Neutrophil (primary cell): ENCODE measurements at regions not wholly inside any gene's neighbourhood (a gene's known extent, or its start where the extent isn't known, plus 50 kb on each side); places are given as distances from the start of the nearest gene placed in this dataset.
"Not testable (repeated sequence)": the region's sequence is repeated elsewhere in the genome, so short reads cannot be mapped to it uniquely, and the experiment has no call there.

ENCODE experiments used
- H3K27ac ChIP-seq: fragments of 200-600 bp; sonication (generic); 2 replicates; pipeline ENCODE4 v1.5.1; 2016; ENCODE audit warnings: mild to moderate bottlenecking, moderate library complexity
- H3K27me3 ChIP-seq: fragments of 200-600 bp; sonication (generic); 2 replicates; pipeline ENCODE4 v1.6.0; 2016; ENCODE audit warnings: mild to moderate bottlenecking
- H3K36me3 ChIP-seq: fragments of 200-600 bp; sonication (generic); 2 replicates; pipeline ENCODE4 v1.5.1; 2017
- H3K4me1 ChIP-seq, 2 experiments: fragments of 200-600 bp in 1 of 2; sonication (generic) in 1 of 2; 1 replicate in 1 of 2; 2 replicates in 1 of 2; pipeline versions ENCODE4 v1.5.1 to v1.6.1; 2013 to 2016; ENCODE audit warnings: low read depth in 1 of 2, low read length in 1 of 2, mild to moderate bottlenecking in 1 of 2, moderate library complexity in 1 of 2; ENCODE audit not compliant: control insufficient read depth in 1 of 2, insufficient read depth in 1 of 2
- H3K4me3 ChIP-seq, 2 experiments: fragments of 200-600 bp in 1 of 2; sonication (generic) in 1 of 2; 1 replicate in 1 of 2; 2 replicates in 1 of 2; pipeline ENCODE4 v1.5.1; 2013 to 2016; ENCODE audit warnings: low read depth in 1 of 2, low read length in 1 of 2, mild to moderate bottlenecking in 1 of 2, moderate library complexity in 1 of 2
- H3K9me3 ChIP-seq: fragments of 200-600 bp; sonication (generic); 2 replicates; pipeline ENCODE4 v1.5.1; 2016
- TF ChIP-seq, protein P1 (sequence below): fragments of 200-600 bp; sonication (generic); IDR thresholded peaks from 2 replicates; pipeline ENCODE4 v1.5.1; 2016; ENCODE audit warnings: antibody characterized with exemption

DNA sequence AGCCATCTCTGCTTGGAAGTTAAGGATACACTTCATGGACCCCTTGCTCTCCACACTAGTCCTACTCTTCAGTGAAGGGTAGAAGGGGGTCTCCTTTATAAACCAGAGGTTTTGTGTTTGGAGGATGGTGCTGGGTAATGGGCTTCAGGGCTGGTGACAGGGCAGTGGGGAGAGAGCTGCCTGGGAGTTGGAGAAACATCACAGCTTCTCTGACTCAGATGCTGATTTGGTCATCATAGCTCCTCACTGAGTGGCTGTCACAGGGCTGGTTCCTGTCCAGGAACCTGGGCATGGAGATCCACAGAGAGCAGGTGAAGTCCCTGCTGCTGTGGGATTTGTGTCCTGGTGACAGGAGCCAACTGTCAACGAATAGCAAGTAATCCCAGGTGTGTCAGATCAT lies 333.9 kb upstream of the ATP10A start:
- TF ChIP-seq, protein P1, sequence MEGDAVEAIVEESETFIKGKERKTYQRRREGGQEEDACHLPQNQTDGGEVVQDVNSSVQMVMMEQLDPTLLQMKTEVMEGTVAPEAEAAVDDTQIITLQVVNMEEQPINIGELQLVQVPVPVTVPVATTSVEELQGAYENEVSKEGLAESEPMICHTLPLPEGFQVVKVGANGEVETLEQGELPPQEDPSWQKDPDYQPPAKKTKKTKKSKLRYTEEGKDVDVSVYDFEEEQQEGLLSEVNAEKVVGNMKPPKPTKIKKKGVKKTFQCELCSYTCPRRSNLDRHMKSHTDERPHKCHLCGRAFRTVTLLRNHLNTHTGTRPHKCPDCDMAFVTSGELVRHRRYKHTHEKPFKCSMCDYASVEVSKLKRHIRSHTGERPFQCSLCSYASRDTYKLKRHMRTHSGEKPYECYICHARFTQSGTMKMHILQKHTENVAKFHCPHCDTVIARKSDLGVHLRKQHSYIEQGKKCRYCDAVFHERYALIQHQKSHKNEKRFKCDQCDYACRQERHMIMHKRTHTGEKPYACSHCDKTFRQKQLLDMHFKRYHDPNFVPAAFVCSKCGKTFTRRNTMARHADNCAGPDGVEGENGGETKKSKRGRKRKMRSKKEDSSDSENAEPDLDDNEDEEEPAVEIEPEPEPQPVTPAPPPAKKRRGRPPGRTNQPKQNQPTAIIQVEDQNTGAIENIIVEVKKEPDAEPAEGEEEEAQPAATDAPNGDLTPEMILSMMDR: no peak
- H3K27ac ChIP-seq: no peak overlapping the region

DNA sequence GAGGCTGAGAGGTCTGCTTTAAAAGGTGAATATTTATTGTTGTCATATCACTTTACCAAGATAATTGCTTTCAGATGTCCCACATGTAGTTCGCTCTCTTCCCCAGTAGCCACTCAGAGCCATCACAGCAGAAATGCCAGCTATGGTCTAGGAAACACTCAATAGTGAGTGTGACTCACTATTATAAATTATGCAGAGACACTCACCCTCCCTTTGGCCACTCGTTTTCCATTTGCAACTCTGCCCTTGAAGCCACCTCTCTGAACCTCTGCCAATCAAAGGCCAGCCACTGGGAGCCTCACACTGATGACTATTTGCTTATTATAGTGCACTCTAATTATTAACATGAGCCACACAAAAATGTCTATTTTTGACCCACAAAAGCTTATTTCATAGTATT lies 328.1 kb upstream of the ATP10A start:
- H3K4me1 ChIP-seq: no peaks in the 10 kb centered on the region
- no peaks in the 10 kb centered on the region for H3K36me3 ChIP-seq
- no peaks in the 10 kb centered on the region for H3K27me3 ChIP-seq
- no peaks in the 10 kb centered on the region for H3K9me3 ChIP-seq
- no peak overlapping the region for H3K4me3 ChIP-seq
- H3K27ac ChIP-seq: no peak overlapping the region
- TF ChIP-seq, protein P1: no peak

More for the DNA sequence above, 333.9 kb upstream of the ATP10A start:
- H3K4me3 ChIP-seq: no peak overlapping the region
- no peaks in the 10 kb centered on the region for H3K27me3 ChIP-seq
- no peaks in the 10 kb centered on the region for H3K4me1 ChIP-seq
- no peaks in the 10 kb centered on the region for H3K9me3 ChIP-seq
- H3K36me3 ChIP-seq: no peaks in the 10 kb centered on the region

DNA sequence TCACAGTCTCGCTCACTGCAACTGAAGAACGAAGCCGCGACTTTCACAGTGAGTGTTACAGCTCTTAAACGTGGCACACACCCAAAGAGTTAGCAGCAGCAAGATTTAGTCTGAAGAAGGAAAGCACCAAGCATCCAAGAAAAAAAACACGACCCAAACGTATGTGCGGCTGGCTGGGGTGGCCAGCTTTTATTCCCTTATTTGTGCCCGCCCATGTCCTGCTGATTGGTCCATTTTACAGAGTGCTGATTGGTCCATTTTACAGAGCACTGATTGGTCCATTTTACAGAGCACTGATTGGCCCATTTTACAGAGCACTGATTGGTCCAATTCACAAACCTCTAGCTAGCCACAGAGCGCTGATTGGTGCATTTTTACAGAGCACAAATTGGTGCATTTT lies 323.0 kb upstream of the ATP10A start:
- not testable (repeated sequence) for H3K4me1 ChIP-seq, H3K27me3 ChIP-seq, H3K27ac ChIP-seq, H3K36me3 ChIP-seq, H3K4me3 ChIP-seq, H3K9me3 ChIP-seq

DNA sequence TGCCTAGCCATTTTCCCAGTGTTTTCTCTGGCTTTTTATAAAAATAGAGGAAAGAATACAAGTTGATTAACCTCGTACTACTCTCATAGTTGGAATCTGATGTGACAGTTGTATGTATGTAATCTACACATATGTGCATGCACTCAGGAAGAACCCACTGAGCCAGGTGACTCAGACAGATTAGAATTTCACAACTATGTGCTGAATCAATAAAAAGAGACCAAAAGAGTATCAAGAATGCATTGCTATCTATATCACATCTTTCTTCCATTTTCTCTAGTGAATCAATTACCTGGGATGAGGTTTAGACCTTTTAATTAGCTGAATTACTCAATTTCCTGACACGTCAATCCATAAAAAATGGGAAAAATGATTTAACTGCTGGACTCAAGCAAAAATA lies 319.3 kb upstream of the ATP10A start:
- H3K36me3 ChIP-seq: no peaks in the 10 kb centered on the region
- H3K27me3 ChIP-seq: no peaks in the 10 kb centered on the region
- no peaks in the 10 kb centered on the region for H3K4me1 ChIP-seq
- H3K27ac ChIP-seq: no peak overlapping the region
- TF ChIP-seq, protein P1: no peak
- H3K4me3 ChIP-seq: no peak overlapping the region
- no peaks in the 10 kb centered on the region for H3K9me3 ChIP-seq

DNA sequence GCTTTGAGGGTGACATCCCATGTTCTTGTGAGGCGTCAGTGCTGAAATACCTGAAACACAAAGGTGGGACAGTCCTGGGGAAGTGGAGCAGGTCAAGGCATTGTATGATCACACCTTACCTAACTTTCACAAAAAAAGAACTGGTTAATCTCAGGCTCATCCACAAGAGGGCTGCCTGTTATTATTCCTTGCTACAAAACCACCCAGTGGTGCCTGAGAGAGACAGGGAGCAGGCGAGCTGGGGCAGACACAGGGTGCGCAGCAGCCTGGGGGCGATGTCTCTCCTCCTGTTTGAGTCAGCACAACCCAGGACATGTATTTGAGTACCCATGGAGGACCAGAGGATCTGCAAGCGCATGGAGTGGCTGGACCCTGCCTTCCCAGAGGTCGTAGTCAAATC lies 316.8 kb upstream of the ATP10A start:
- H3K36me3 ChIP-seq: no peaks in the 10 kb centered on the region

DNA sequence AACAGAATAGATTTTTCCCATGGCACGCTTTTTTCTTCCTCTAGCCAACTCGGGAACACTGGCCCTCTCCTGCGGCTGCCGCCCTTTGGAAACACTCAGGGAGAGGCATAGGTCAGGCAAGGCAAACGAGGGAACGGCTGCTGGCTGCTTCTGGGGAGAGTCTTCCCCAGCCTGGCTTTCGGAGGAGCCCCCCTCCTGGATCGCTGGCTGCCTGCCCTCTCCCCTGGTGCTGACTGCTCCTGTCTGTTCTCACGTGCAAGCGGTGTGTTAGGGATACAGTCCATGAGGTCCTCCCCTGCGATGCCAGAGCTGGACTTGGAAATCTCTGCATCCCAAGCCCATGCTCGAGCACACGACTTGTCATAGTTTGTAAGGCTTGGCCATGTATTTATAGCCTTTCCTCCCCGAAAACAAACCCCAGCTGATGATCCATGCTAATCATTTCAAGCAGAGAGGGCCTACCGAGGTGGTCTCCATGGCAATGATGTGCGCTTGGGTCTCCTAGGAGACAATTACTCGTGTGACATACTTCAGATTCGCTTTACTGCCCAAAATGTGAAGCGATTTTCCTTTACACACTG lies 315.6 kb upstream of the ATP10A start:
- no peak overlapping the region for H3K4me3 ChIP-seq
- TF ChIP-seq, protein P1: no peak
- H3K27me3 ChIP-seq: no peaks in the 10 kb centered on the region
- no peaks in the 10 kb centered on the region for H3K4me1 ChIP-seq
- no peaks in the 10 kb centered on the region for H3K36me3 ChIP-seq
- H3K27ac ChIP-seq: no peak overlapping the region
- no peaks in the 10 kb centered on the region for H3K9me3 ChIP-seq

More for the DNA sequence above, 316.8 kb upstream of the ATP10A start:
- Histone ChIP-seq H3K9me3 (no peaks in the 10 kb centered on the region), H3K27me3 (no peaks in the 10 kb centered on the region), H3K4me3 (no peak overlapping the region), H3K4me1 (no peaks in the 10 kb centered on the region), H3K27ac (no peak overlapping the region)
- TF ChIP-seq, protein P1: no peak
